Endodermal cell (in vitro differentiated cells): ENCODE measurements at regions not wholly inside any gene's neighbourhood (a gene's known extent, or its start where the extent isn't known, plus 50 kb on each side); places are given as distances from the start of the nearest gene placed in this dataset.

Experiments used
- DNase-seq: peaks from one replicate; pipeline ENCODE4 v3.0.0-alpha.2; 2017
- H3K27ac ChIP-seq: 2 replicates; pipeline ENCODE4 v1.5.1; 2013; ENCODE audit warnings: mild to moderate bottlenecking, low read depth, low read length, moderate library complexity
- H3K27me3 ChIP-seq: 2 replicates; pipeline ENCODE4 v1.6.1; 2013; ENCODE audit warnings: mild to moderate bottlenecking, low read length, moderate library complexity; ENCODE audit not compliant: insufficient read depth, control insufficient read depth, poor library complexity, severe bottlenecking
- H3K36me3 ChIP-seq: 2 replicates; pipeline ENCODE4 v1.7.0; 2013; ENCODE audit warnings: mild to moderate bottlenecking, low read length, moderate library complexity; ENCODE audit not compliant: control insufficient read depth, insufficient read depth
- H3K4me1 ChIP-seq: one replicate; pipeline ENCODE4 v1.7.0; 2013; ENCODE audit warnings: low read length; ENCODE audit not compliant: control insufficient read depth, insufficient read depth
- H3K4me3 ChIP-seq: 2 replicates; pipeline ENCODE4 v1.5.1; 2013; ENCODE audit warnings: mild to moderate bottlenecking, low read length, moderate library complexity
- H3K9ac ChIP-seq: 2 replicates; pipeline ENCODE4 v1.6.1; 2013; ENCODE audit warnings: mild to moderate bottlenecking, low read length, moderate library complexity; ENCODE audit not compliant: poor library complexity, severe bottlenecking; ENCODE audit errors: extremely low read depth
- H3K9me3 ChIP-seq: 2 replicates; pipeline ENCODE4 v1.6.1; 2013; ENCODE audit warnings: mild to moderate bottlenecking, low read length, moderate library complexity; ENCODE audit not compliant: control insufficient read depth
- H3K27ac Mint-ChIP-seq: 2 replicates; pipeline ENCODE4 v1.8.0; 2020; ENCODE audit warnings: mixed read lengths
- H3K27me3 Mint-ChIP-seq: 2 replicates; pipeline ENCODE4 v1.8.0; 2021; ENCODE audit warnings: mild to moderate bottlenecking, mixed read lengths; ENCODE audit not compliant: insufficient read depth
- H3K36me3 Mint-ChIP-seq: 2 replicates; pipeline ENCODE4 v1.8.0; 2020; ENCODE audit warnings: low read depth, mixed read lengths
- H3K4me1 Mint-ChIP-seq: 2 replicates; pipeline ENCODE4 v1.8.0; 2020; ENCODE audit warnings: mixed read lengths
- H3K4me3 Mint-ChIP-seq: 2 replicates; pipeline ENCODE4 v1.8.0; 2020; ENCODE audit warnings: mild to moderate bottlenecking, moderate library complexity, mixed read lengths
- H3K9me3 Mint-ChIP-seq: 2 replicates; pipeline ENCODE4 v1.8.0; 2020; ENCODE audit warnings: mild to moderate bottlenecking, mixed read lengths
- WGBS, 2 experiments: methylation state at CpG; one replicate each; pipeline versions ENCODE4 v1.1.5 to v1.1.7; 2013; ENCODE audit warnings: missing lambda C conversion rate in 2 of 2, mixed read lengths in 1 of 2; ENCODE audit not compliant: insufficient coverage in 1 of 2, insufficient read length in 1 of 2; 5-methylcytosine and 5-hydroxymethylcytosine counted together
- TF ChIP-seq, protein P1 (sequence below): fragments of 200-600 bp; sonication (generic); conservative IDR thresholded peaks from 2 replicates; pipeline ENCODE4 v1.5.0; 2021; ENCODE audit warnings: antibody characterized with exemption, mild to moderate bottlenecking

DNA sequence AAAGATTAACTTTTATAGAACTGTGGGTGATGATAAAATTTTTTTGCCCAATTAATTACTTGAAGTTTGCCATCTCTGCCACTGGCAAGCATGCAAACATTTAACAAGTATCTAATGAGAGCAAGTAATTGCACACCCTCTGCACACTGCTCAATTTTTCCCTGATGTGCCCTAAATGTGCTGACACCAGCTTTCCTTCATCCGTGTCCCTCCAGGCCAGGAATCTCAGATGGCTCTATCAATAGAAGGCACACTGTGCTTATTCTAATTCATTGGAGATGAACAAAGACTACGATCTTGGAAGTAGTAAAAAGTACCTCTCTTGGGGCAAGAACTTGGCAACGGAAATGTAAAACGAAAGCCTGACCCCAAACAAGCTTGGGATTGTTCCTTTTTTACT, 212.1 kb downstream of the GPR37 start:
- H3K27me3 ChIP-seq = no peaks in the 10 kb centered on the region
- H3K36me3 Mint-ChIP-seq = no peaks in the 10 kb centered on the region
- no peaks in the 10 kb centered on the region for H3K9me3 ChIP-seq
- no peaks in the 10 kb centered on the region for H3K4me1 Mint-ChIP-seq
- H3K9me3 Mint-ChIP-seq = no peaks in the 10 kb centered on the region
- no peak overlapping the region for H3K27ac ChIP-seq
- H3K4me3 Mint-ChIP-seq = no peak overlapping the region
- H3K27ac Mint-ChIP-seq = no peak overlapping the region
- no peak overlapping the region for H3K9ac ChIP-seq
- no peaks in the 10 kb centered on the region for H3K4me1 ChIP-seq
- H3K27me3 Mint-ChIP-seq = no peaks in the 10 kb centered on the region
- DNase-seq = no peak
- H3K4me3 ChIP-seq = no peak overlapping the region
- WGBS, 2 experiments = 72 to 86% methylated on average over 2 to 4 of the region's 4 CpGs
- H3K36me3 ChIP-seq = no peaks in the 10 kb centered on the region
- TF ChIP-seq, protein P1, sequence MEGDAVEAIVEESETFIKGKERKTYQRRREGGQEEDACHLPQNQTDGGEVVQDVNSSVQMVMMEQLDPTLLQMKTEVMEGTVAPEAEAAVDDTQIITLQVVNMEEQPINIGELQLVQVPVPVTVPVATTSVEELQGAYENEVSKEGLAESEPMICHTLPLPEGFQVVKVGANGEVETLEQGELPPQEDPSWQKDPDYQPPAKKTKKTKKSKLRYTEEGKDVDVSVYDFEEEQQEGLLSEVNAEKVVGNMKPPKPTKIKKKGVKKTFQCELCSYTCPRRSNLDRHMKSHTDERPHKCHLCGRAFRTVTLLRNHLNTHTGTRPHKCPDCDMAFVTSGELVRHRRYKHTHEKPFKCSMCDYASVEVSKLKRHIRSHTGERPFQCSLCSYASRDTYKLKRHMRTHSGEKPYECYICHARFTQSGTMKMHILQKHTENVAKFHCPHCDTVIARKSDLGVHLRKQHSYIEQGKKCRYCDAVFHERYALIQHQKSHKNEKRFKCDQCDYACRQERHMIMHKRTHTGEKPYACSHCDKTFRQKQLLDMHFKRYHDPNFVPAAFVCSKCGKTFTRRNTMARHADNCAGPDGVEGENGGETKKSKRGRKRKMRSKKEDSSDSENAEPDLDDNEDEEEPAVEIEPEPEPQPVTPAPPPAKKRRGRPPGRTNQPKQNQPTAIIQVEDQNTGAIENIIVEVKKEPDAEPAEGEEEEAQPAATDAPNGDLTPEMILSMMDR = no peak

DNA sequence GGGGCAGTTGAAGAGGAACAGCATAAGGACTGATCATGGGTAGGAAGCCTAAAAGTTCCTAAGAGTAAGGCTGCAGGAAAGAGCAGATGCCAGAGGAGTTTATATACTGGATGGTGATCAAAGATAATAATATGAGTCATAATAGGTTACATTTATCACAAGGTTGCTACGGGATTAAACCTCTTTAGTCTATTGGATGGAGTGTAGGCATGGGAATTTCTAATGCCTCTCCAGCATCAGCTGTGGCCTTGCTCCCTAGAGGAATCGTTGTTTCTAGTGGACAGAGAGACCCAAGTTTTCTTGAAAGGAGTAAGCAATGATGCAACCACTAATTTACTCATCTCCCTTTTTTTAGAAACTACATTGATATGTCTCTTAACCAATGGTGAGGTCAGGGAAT, 213.4 kb downstream of the GPR37 start:
- Mint-ChIP-seq H3K9me3 (no peaks in the 10 kb centered on the region), H3K27ac (no peak overlapping the region), H3K27me3 (no peaks in the 10 kb centered on the region), H3K4me1 (no peaks in the 10 kb centered on the region), H3K36me3 (no peaks in the 10 kb centered on the region), H3K4me3 (no peak overlapping the region)
- Histone ChIP-seq H3K27me3 (no peaks in the 10 kb centered on the region), H3K27ac (no peak overlapping the region), H3K4me3 (no peak overlapping the region), H3K36me3 (no peaks in the 10 kb centered on the region), H3K4me1 (no peaks in the 10 kb centered on the region), H3K9me3 (no peaks in the 10 kb centered on the region), H3K9ac (no peak overlapping the region)
- no peak for DNase-seq
- WGBS, 2 experiments = 85 to 100% methylated on average over 2 of the region's 2 CpGs
- TF ChIP-seq, protein P1 = no peak

DNA sequence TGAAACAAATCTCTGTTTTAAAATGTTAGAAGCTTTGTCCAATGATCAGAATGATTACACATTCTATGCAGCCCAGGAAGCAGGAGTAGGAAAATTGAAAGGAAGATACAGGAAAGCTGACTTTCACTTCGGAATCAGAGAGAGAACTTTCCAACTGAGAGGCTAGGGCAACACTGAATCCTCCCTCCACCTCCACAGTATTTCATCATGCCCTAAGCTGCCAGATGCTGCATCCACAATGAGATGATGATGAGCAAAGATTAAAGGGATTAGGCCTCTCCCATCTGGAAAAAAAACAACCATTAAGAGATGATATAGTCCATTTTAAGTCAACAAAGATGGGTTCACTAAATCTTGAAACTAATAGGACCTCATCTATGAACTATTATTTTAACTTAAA, 215.6 kb downstream of the GPR37 start:
- Histone ChIP-seq H3K9ac (no peak overlapping the region), H3K27ac (no peak overlapping the region), H3K4me3 (no peak overlapping the region), H3K27me3 (no peaks in the 10 kb centered on the region), H3K4me1 (no peaks in the 10 kb centered on the region), H3K36me3 (no peaks in the 10 kb centered on the region), H3K9me3 (no peaks in the 10 kb centered on the region)
- 70% methylated on average over 1 of the region's 1 CpG; no CpG with 5 or more reads in 1 of the 2 experiments for WGBS, 2 experiments
- Mint-ChIP-seq H3K27me3 (no peaks in the 10 kb centered on the region), H3K9me3 (no peaks in the 10 kb centered on the region), H3K4me1 (no peaks in the 10 kb centered on the region), H3K4me3 (no peak overlapping the region), H3K27ac (no peak overlapping the region), H3K36me3 (no peaks in the 10 kb centered on the region)
- TF ChIP-seq, protein P1 = no peak
- DNase-seq = no peak
